ENCODE measurements at regions not wholly inside any gene's neighbourhood (a gene's known extent, or its start where the extent isn't known, plus 50 kb on each side); places are given as distances from the start of the nearest gene placed in this dataset.
"Not testable (repeated sequence)": the region's sequence is repeated elsewhere in the genome, so short reads cannot be mapped to it uniquely, and the experiment has no call there.

DNA sequence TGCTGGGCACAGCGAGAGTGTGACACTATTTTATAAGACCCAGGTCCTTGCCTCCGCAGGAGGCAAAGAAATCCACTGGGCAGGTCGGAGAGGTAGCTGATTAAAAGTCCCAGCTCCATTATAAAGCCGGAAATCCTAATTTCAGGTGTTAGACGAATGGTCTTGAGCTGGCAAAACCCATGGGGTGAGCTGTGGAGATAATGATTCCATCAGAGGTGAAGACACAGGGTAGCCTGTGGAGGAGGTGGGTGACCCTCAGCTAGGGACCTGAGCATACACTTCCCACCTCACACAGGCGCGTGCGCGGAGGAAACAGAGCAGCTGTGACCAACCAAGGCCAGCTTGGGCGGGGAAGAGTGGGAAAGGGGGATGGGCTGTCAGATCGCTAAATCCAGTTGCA, 201.7 kb upstream of the CXCR4 start:
- DNase-seq: no peak

DNA sequence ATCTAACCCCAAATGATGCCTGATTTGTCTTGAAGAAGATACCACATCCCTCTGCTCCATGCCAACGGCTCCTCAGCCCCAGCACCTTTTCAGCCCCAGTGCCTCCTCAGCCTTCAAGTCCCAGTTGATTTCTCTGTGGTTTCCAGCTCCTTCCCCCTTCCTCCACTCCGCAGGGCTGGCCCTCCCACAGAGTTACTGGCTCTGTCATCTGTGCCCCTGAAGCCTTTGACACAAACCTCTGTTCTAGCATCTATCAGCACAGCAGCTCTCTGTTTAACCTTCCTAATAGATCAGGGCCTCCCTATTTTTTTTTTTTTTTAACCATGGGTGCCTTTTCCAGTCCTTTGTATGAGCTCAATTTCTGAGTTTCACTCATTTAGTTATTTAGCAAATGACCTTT, 201.3 kb upstream of the CXCR4 start:
- DNase-seq: peak; percentile 56 to 70

DNA sequence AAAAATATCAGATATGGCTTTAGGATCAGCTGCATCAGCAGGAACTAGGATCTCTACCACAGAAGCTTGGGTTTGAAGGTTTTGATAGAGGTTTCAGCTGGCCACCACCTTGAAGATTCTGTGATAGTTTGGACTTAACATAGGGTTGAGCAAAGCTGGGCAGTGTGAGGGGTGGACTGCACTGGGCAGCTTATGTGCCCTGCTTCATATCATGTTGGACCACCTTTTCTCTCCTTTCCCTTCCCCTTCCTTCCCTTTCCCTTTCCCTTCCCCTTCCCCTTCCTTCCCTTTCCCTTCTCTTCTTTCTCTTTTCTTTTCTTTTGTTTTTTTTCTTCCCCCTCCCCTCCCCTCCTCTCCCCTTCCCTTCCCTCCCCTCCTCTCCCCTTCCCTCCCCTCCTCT, 196.3 kb upstream of the CXCR4 start:
- no peak for DNase-seq

DNA sequence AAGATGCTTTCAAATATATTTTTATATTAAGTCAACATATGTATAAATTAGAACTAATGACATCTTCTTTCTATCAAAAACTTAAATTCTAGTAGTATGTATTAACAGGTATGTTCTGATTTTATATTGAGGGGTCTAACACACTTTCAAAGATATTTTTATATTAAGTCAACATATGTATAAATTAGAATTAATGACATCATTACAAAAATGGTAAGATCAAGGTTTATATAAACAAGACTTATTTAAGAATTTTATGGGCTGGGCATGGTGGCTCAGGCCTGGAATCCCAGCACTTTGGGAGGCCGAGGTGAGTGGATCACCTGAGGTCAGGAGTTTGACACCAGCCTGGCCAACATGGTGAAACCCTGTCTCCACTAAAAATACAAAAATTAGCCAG, 194.6 kb upstream of the CXCR4 start:
- not testable (repeated sequence) for DNase-seq

DNA sequence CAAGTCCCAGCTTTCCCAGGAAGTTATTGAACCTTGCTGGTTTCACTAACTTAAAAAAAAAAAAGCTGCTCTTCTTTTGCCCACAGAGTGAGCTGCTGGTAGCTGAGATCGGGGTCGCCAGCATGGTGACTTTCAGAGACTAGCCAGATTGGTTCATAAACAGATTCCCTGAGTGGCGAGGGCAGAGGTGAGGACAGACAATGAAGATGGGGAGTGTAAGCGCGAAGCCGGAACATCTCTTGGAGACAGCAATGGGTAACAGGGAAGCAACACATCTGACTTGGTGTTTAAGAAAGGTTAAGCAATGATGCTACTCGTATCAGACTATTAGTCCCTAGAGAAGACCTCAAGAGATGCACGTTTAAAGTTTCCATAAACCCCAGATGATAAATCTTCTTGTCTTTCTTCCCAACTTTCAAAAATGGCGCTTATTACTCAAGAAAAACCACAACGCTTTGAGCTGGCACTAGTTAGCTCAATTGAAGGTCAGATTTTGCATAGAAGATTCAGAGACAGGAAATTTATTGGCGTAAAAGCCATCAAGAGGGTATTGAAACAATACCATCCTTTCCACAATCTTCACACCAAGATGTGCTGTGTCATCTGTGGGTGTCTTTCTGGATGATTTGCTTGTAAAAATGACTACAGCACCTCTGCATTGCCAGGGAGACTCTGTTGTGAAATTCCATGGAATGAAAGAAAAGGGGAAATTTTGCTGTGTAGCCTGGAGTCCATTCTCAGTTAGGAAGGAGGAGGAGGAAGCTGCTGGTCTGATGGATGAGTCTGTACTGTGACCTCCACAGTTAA, 193.1 kb upstream of the CXCR4 start:
- DNase-seq: peak; percentile 32 to 44

DNA sequence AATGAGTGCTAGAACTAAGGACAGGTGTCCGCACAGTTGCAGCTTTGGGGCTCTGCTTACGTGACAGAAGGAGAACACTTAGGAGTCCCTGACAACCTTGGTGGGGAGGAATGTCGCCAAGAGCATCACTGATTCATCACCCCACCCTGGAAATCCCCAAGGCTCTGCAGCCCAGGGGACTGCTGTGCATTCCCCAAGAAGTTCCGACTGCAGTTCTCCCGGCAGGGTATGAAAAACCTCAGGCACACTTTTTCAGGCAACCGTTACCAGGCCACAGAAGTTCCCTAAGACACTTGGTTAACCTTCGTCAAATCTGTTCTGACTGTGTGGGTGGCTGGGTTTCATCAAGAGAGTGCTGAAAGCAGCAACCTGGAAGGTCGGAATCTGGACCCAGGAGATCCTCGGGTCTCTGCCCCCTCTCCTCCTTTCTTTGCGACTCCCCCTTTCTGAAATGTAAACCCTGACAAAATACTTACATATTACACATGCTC, 192.1 kb upstream of the CXCR4 start:
- DNase-seq: peak; percentile 54 to 71

DNA sequence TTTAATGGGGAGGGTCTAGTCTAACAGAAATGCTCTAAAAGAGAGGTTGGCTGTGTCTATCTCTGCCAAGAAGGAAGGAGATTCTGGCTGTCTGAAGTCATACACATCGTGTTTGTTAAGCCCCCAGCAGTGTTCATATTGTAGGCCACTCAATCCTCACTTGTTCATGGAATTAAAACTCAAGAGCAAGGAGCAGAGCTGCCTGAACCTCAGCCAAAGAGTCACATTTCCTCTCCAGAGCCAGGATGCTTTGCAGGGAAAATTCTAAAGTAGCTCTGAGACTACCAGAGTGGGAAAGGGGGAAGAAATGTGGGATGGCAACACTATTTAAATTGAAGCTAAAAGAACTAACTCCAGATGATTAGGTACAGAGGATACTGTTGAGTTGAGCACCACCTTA, 190.7 kb upstream of the CXCR4 start:
- no peak for DNase-seq

DNA sequence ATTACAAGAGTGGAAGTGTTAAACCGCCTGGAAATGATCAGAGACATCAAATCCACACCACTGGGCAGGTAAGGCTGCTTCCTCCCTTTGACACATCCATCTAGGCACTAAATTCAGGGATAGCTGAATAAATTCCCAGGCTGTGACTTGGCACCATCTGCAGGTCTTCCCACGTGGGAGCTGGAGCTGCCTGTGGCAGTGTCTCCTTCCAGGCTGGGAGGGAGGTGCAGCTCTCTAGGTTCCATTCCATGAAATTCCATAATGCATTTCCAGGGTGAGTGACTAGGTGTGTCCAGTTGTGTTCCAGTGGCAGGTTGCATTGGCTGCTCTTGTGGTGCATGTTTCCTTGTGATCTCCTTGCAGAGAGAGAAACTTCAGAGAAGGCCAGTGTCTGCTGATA, 188.9 kb upstream of the CXCR4 start:
- DNase-seq: no peak

DNA sequence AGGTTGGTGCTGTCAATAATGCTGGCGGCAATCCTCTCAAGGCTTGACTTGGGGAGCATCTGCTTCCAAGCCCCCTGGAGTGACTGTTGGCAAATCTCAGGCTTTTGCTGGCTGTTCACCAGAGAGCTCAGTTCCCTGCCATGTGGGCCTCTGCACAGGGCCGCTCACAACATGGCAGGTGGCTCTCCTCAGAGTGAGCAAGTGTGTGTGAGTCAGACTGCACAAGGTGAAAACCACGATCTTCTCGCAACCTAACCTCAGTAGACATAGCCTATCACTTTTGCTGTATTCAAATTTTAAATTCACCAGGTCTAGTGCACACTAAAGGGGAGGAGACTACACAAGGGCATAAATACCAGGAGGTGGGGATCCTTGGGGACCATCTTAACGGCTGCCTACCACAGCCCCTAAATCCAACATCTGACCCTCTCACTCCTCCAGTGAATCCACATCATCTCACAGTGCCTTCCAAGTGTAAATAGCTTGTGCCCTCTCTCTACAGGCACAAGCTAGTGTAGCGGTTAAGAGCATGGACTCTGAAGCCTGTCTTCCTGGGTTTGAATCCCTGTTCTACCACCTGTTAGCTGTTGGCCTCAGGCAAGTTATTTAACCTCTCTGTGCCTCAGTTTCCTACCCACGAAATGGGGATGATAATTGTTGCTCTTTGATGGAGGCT, 187.7 kb upstream of the CXCR4 start:
- peak; percentile 63 to 76 for DNase-seq

DNA sequence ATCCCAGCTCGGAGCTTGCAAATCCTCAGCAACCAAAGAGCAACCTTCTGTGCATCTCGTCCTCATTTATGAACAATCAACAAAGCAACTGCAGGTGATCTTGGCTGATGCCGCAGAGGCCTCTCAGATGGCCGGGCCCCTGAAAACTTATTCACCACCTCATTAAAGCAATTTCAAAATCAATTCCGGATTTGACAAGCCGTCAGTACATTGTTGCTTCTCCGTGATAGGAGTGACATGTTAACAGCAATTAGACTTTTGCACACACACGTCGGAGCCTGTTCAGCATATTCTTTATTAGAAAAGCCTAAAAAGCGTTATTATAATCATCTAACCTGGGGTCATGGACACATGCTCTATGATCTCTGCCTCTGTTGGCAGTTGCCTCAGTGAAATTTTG, 183.1 kb upstream of the CXCR4 start:
- DNase-seq: no peak

DNA sequence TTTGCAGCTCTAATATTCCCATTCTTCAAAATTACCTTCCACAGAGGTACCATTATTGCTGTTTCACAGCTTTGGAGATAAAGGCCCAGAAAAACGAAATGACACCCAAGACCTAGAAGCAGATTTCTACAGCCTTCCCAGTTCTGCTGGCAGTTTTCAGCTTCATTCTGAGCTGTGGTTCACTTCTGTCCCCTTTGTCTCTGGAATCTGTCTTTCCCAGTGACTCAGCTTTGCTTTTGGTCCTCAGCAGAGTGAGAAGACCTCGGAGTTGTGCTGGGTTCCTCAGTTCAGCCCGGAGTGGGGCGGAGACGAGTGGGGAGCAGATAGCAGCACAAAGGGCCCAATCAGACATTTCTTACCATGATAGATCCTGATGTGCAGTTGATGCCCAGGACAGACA, 180.7 kb upstream of the CXCR4 start:
- DNase-seq: no peak

DNA sequence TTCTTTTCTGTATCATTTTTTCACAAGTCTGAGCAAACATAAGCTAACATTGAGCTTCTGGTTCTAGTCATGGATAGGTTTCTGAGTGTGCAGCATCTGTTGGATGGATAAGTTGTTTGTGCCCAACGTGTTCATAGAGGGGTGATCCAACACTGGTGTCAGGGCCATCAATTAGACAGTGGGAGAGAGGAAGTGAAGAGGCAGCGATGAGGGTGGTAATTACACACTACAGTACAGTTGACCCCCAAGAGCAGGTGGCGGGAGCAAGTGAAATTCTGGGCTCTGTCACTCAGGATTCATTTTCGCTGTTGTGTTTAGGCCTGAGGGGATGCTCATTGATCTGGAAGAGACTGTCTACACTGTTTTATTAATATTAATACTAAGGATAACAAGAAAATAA, 180.0 kb upstream of the CXCR4 start:
- no peak for DNase-seq

DNA sequence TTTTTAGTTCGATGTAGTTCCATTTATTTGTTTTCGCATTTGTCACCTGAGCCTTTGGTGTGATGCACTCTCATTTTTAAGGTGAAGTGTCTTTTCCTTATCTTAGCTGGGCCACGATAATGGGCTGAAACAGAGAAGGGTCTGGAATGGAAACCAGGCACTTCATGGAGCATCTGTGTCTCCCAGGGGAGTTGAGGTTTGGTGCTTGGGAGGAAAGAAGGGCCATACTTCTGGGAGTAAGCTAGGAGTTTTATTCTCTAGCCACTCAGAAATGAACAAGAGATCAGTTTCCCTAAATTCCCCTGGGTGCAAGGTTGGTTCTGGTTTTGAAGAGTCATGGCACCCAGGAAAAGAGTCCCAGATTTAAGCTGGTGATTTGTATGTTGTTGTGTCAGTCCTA, 179.4 kb upstream of the CXCR4 start:
- no peak for DNase-seq

DNA sequence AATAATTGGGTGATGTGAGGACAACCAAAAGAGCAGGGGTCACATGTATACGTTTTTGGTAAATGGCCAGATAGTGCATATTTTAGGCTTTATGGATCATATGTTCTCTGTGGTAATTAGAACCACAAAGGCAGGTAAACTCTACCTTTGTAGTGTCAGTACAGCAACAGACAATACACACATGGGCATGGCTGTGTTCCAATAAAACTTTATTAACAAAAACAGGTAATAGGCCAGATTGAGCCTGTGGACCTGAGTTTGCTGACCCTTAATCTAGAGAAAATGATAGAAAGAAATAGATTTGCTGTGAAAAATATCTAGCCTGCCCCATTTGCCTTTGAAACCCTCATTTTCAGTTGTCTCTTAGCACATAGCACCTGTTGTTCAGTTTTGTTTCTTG, 177.2 kb upstream of the CXCR4 start:
- DNase-seq: no peak

DNA sequence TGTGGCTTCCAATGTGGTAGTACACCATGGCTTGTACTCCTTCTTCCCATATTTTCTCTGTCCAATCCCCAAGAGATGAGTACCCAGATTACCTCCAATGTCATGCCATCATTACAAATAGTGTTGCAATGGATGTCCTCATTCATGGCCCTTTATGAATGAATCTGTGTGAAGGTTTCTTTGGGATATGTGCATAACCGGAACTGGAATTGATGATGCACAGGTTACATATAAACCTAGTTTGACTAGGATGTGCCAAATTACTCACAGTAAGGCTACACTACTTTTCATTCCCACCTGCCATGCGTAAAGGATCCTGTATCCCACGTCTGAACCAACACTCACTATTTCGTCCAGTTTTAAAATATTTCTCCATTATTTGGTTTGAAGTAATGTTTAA, 173.9 kb upstream of the CXCR4 start:
- no peak for DNase-seq

DNA sequence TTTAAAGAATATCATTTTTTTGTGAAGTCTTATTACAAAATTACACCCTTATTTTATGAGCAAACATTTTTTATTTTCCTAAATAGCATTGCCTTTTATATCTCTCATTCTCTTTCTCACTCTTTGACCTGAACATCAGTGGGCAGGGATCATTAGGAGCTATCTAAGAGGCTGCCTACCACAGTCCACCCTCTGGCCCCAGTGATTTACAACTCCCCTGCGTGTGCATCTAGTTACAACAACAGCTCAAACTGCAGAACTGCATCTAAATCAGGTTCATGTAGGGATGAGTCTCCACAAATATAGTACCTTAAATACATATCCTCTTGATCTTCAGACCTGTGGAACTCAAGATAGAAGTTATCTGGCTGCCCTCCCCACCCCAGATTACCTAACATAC, 172.4 kb upstream of the CXCR4 start:
- no peak for DNase-seq

DNA sequence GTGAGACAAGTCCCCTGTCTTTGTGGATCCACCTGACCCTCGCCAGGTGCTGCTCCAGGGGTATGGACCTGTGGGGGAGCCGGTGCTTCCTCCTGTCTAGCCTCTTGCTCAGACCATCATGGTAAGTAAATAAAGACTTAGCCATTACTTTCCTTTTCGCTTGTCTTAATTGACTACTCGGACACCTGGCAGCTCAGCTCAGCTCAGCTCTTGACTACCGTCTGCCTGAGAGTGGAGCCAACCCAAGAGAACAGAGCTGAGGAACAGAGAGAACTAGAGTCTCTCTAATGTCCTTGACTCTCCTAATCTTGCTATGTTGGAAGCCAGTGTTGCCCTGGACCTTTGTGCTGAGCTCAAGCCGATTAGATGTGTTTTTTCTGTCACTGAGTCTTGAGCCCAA, 170.3 kb upstream of the CXCR4 start:
- DNase-seq: no peak

DNA sequence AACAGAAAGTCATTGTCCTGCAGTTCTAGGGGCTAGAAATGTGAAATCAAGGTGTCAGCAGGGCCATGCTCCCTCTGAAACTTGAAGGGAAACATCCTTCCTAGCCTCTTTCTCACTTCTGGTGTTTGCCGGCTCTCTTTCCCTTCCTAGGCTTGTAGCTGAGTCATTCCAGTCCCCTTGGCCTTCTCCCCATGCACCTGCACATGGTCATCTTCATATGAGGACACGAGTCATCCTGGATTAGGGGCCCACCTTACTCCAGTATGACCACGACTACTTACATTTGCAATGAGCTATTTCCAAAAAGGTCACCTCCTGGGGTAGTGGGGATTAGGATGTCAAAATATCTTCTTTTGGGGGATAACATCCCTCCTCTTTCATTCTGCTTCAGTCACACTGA, 168.5 kb upstream of the CXCR4 start:
- no peak for DNase-seq

DNA sequence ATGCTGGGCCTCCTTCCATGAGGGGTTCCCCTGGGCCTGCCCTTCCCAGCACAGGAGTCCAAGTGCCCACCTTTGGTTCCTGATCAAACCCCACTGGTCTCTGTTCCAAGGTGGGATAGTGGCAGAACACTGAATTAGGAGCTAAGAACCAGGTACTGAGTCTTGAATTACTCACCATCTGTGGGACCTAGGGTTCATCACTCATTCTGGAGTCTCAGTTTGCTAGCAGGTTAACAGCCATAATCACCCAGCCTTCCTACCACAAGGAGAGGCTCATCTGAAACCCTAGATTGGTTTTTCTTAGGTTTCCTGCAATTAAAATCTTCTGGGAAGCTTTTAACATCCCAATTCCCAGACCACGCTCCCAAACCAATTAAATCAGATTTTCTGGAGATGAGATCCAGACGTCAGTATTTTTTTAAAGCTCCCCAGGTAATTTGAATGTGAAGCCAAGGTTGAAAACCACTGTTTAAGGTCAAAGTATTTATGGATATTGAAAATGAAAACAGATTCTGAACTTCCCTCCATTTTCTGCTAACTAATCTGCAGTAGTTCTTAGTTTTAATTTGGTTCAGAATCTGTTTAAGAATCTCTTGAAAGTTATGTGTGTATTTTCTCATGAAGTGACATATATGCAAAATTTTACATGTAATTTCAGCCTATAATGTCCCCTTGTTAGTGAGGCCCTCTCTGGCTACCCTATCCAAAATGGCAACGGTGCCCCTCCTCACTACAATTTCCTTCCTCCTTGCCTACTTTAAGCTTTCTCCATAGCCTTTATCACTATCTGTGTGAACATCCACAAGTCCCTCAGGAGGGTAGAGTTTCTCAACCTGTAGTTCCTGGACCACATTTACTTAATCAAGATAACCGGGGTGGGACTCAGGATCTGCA, 166.5 kb upstream of the CXCR4 start:
- DNase-seq: no peak

DNA sequence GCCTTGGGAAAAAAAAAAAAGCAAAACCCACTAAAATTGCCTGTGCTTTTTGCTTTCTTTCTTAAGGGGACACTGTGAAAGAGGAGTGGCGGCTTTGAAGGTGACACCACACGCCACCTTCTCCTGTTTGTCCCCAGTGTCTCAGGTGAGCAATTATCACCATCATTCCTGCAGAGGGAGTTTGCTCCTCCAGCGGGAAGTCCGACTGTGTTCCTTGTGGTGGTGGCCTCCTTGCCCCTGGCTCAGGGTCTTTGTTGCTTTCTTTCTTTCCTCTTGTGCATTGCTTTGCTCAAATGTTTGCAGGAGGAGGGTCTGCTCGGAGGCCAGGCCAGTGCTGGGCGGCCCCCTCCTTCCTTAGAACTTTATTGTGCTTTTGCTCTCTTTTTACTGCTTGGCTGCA, 164.3 kb upstream of the CXCR4 start:
- DNase-seq: no peak

DNA sequence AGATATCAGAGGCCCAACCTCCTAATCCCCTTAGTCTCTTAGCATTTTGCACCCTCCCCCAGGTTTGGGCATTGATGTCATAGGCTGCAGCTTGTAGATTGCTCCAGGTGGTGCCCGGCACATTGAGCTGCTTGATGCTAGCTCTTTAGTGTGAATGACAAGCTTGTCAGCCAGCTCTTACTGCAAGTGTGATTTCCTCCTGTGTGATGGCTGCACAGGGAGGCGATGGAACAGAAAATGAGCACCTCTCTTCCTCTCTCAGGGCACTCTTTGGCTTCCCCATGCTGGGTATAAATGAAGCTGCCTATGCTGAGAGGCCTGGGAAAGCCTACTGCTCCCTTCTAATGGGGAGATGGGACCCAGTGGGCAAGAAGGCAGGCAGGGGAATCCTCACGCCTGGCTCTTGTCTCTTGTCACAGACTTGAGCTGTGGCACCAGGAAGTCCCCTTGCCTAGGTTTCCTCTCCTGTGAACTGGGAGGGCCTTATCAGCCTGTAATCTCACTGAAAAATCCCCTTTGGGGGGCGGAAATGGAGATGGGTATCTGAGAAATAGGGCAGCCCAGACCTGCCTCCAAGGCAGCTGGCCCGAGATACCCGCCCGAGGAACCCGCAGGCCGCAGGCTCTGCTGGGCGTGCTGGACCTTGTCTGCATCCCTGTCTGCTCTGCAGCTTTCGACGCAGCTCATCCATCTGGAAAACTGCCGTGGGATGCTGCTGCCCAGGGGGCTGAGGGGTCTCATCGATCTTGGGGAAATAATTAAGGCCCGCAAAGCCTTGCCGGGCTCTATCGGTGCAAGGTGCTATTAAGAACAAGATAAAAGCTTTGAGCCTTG, 163.5 kb upstream of the CXCR4 start:
- peak; percentile 24 to 38 for DNase-seq

DNA sequence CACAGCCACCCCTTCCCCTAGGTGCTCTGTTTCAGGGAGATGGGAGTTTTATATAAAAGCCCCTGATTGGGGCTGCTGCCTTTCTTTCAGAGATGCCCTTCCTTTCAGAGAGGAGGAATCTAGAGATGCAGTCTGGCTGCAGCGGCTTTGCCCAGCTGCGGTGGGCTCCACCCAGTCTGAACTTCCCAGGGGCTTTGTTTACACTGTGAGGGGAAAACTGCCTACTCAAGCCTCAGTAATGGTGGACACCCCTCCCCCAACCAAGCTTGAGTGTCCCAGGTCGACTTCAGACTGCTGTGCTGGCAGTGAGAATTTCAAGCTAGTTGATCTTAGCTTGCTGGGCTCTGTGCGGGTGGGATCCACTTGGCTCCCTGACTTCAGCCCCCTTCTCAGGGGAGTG, 148.4 kb upstream of the CXCR4 start:
- not testable (repeated sequence) for DNase-seq

DNA sequence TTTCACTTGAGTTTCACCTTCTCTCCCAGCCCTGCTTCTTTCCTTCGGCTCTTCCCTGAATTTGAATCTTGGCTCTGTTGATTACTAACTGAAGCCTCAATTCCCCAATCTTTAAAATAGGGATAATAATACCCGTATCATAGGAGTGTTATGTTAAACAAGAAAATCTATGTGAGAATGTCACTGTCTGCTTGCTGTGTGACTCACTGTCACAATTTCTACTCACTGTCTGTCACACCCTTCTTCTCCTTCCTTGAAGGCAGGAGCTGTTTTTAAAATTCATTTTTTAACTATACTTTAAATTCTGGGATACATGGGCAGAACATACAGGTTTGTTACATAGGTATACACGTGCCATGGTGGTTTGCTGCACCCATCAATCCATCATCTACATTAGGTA, 141.6 kb upstream of the CXCR4 start:
- no peak for DNase-seq

Data from activated CD4-positive, alpha-beta T cell treated with anti-CD3 and anti-CD28 coated beads, Interleukin-2, amount 50 U/mL, for 48 hours (primary cell).